ENCODE measurements at regions not wholly inside any gene's neighbourhood (a gene's known extent, or its start where the extent isn't known, plus 50 kb on each side); places are given as distances from the start of the nearest gene placed in this dataset.
"Not testable (repeated sequence)": the region's sequence is repeated elsewhere in the genome, so short reads cannot be mapped to it uniquely, and the experiment has no call there.

GRCh38 chr11:91560434-91560833 is 664.2 kb upstream of the FAT3 start:
- Mint-ChIP-seq H3K4me3 (no peak overlapping the region), H3K27ac (no peak overlapping the region), H3K9me3 (peaks cover 23% of the 10 kb centered on the region), H3K27me3 (ENCODE audit: low read depth) (no peaks in the 10 kb centered on the region), H3K36me3 (ENCODE audit: low read depth) (no peaks in the 10 kb centered on the region), H3K4me1 (ENCODE audit: low read depth) (no peaks in the 10 kb centered on the region)
- no peak for DNase-seq (ENCODE audit: low spot score)

DNA sequence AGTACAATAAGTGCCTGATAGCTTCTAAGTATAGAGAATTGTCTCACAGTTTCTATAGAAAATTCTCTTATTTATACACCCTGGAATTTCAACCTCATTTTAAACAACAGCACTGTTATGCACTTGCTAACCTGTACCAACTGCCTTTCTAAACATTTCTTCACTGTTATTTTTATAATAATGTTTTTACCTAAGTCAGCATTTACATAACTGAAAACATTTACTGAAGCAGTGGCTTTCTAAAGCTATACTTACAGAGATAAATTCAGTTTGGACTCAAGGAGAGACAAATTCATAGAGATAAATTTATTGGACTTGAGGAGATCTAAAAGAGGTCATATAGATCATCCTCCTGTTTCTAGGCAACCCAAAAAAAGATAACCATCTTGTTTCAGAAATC is 686.6 kb upstream of the FAT3 start:
- no peak for DNase-seq (ENCODE audit: low spot score)
- Mint-ChIP-seq H3K36me3 (ENCODE audit: low read depth) (no peaks in the 10 kb centered on the region), H3K4me3 (no peak overlapping the region), H3K27ac (no peak overlapping the region), H3K4me1 (ENCODE audit: low read depth) (no peaks in the 10 kb centered on the region), H3K27me3 (ENCODE audit: low read depth) (no peaks in the 10 kb centered on the region), H3K9me3 (peaks cover 35% of the 10 kb centered on the region)

- Mint-ChIP-seq H3K4me3 (no peak overlapping the region), H3K27ac (no peak overlapping the region), H3K27me3 (ENCODE audit: low read depth) (no peaks in the 10 kb centered on the region), H3K4me1 (ENCODE audit: low read depth) (no peaks in the 10 kb centered on the region), H3K36me3 (ENCODE audit: low read depth) (no peaks in the 10 kb centered on the region), H3K9me3 (peaks cover 30% of the 10 kb centered on the region)
- DNase-seq (ENCODE audit: low spot score), result no peak
These were observed 688.3 kb upstream of the FAT3 start for GRCh38 chr11:91536366-91536765.

GRCh38 chr11:91528965-91529364 is 695.7 kb upstream of the FAT3 start:
- DNase-seq (ENCODE audit: low spot score), result no peak
- H3K9me3 Mint-ChIP-seq, result peaks cover 43% of the 10 kb centered on the region
- no peak overlapping the region for H3K4me3 Mint-ChIP-seq
- H3K36me3 Mint-ChIP-seq (ENCODE audit: low read depth), result no peaks in the 10 kb centered on the region
- H3K27ac Mint-ChIP-seq, result no peak overlapping the region
- H3K4me1 Mint-ChIP-seq (ENCODE audit: low read depth), result no peaks in the 10 kb centered on the region
- no peaks in the 10 kb centered on the region for H3K27me3 Mint-ChIP-seq (ENCODE audit: low read depth)

DNA sequence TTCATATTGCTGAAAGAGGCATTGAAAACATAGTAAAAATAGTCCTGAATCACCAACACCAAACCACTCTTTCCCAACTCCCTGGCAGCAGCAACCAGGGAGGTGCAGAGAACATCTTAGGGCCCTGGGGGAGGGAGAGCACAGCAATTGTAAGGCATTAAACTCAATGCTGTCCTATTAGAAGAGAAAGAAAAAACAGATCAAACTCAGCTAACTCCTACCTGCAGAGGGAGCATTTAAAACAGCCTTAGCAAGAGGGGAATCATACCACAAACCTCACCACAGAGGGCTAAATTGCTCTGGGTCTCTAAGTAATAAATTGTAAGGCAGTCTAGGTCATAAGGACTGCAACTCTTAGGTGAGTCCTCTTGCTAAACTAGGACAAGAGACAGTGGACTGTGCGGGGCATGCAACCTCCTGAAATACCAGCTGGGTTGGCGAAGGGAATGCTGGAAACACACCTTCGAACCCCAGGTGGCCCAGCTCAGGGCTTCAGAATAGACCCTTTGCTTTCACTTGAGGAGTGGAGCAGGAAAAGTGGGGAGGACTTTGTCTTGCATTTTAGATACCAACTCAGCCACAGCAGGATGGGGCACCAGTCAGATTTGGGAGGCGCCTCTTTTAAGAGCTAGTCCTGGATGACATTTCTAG is 697.1 kb upstream of the FAT3 start:
- H3K9me3 Mint-ChIP-seq, result peaks cover 50% of the 10 kb centered on the region
- H3K4me1 Mint-ChIP-seq (ENCODE audit: low read depth), result no peaks in the 10 kb centered on the region
- no peak overlapping the region for H3K27ac Mint-ChIP-seq
- H3K27me3 Mint-ChIP-seq (ENCODE audit: low read depth), result no peaks in the 10 kb centered on the region
- DNase-seq (ENCODE audit: low spot score), result no peak
- H3K4me3 Mint-ChIP-seq, result no peak overlapping the region
- no peaks in the 10 kb centered on the region for H3K36me3 Mint-ChIP-seq (ENCODE audit: low read depth)

GRCh38 chr11:91513734-91514133 is 710.9 kb upstream of the FAT3 start:
- Mint-ChIP-seq H3K4me3 (no peak overlapping the region), H3K36me3 (ENCODE audit: low read depth) (no peaks in the 10 kb centered on the region), H3K27me3 (ENCODE audit: low read depth) (no peaks in the 10 kb centered on the region), H3K27ac (no peak overlapping the region), H3K9me3 (peaks cover 22% of the 10 kb centered on the region), H3K4me1 (ENCODE audit: low read depth) (no peaks in the 10 kb centered on the region)
- DNase-seq (ENCODE audit: low spot score), result no peak

- Mint-ChIP-seq H3K27me3 (ENCODE audit: low read depth) (no peaks in the 10 kb centered on the region), H3K36me3 (ENCODE audit: low read depth) (no peaks in the 10 kb centered on the region), H3K27ac (no peak overlapping the region)
These were observed 726.8 kb upstream of the FAT3 start for GRCh38 chr11:91497847-91498246.

DNA sequence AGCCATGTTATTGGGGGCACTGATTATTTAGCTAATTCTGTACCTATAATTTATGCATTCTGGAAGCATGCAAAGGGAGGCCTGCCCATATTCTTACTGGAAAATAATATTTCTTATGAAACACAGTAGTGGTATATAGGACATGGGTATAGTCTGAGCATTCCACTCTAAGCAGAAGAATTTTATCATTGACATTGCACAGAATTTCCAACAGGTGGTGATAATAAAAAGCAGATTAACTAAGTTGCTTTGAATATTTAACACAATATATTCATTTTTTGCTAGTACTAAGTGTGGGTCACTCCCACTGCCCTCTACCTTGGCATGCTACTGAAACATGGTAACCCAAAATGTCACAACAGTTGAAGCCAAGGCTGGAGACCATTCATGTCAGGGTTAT is 728.8 kb upstream of the FAT3 start:
- peaks cover 11% of the 10 kb centered on the region for H3K9me3 Mint-ChIP-seq
- H3K27me3 Mint-ChIP-seq (ENCODE audit: low read depth), result no peaks in the 10 kb centered on the region
- no peaks in the 10 kb centered on the region for H3K36me3 Mint-ChIP-seq (ENCODE audit: low read depth)
- no peak for DNase-seq (ENCODE audit: low spot score)
- H3K27ac Mint-ChIP-seq, result no peak overlapping the region
- H3K4me3 Mint-ChIP-seq, result no peak overlapping the region
- H3K4me1 Mint-ChIP-seq (ENCODE audit: low read depth), result no peaks in the 10 kb centered on the region

More at GRCh38 chr11:91497847-91498246, 726.8 kb upstream of the FAT3 start:
- Mint-ChIP-seq H3K4me1 (ENCODE audit: low read depth) (no peaks in the 10 kb centered on the region), H3K9me3 (peaks cover 7% of the 10 kb centered on the region), H3K4me3 (no peak overlapping the region)
- DNase-seq (ENCODE audit: low spot score), result no peak

GRCh38 chr11:91489989-91490388 is 734.6 kb upstream of the FAT3 start:
- Mint-ChIP-seq H3K4me3 (no peak overlapping the region), H3K27ac (no peak overlapping the region), H3K27me3 (ENCODE audit: low read depth) (no peaks in the 10 kb centered on the region)

GRCh38 chr11:91483956-91484355 is 740.7 kb upstream of the FAT3 start:
- not testable (repeated sequence) for H3K27me3 Mint-ChIP-seq (ENCODE audit: low read depth); H3K36me3 Mint-ChIP-seq (ENCODE audit: low read depth); H3K4me3 Mint-ChIP-seq; H3K27ac Mint-ChIP-seq; H3K4me1 Mint-ChIP-seq (ENCODE audit: low read depth); DNase-seq (ENCODE audit: low spot score)
- H3K9me3 Mint-ChIP-seq, result peaks cover 40% of the 10 kb centered on the region

More at GRCh38 chr11:91489989-91490388, 734.6 kb upstream of the FAT3 start:
- Mint-ChIP-seq H3K4me1 (ENCODE audit: low read depth) (no peaks in the 10 kb centered on the region), H3K9me3 (peaks cover 44% of the 10 kb centered on the region), H3K36me3 (ENCODE audit: low read depth) (no peaks in the 10 kb centered on the region)
- no peak for DNase-seq (ENCODE audit: low spot score)

- H3K36me3 Mint-ChIP-seq (ENCODE audit: low read depth); H3K4me3 Mint-ChIP-seq; H3K27ac Mint-ChIP-seq; H3K4me1 Mint-ChIP-seq (ENCODE audit: low read depth); H3K27me3 Mint-ChIP-seq (ENCODE audit: low read depth); DNase-seq (ENCODE audit: low spot score): not testable (repeated sequence)
- peaks cover 38% of the 10 kb centered on the region for H3K9me3 Mint-ChIP-seq
These were observed 742.7 kb upstream of the FAT3 start for GRCh38 chr11:91481875-91482274.

DNA sequence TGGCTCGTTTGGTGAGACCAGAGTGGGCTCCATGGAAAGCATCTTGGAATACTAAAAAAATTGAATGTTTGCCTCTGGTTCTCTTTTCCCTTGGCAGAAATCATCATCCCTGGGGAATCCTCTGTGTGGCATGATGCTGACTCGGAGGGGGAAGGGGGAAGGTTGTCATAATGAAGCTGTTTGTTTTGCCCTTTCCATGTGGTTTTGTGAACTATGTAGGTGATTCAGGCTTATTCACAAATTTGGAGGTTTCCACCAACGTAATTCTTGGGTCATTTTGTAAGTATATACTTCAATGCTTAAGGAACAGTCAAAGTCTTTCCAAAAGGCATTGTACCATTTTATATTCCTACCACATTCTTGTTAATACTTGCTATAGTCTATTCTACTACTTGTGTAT is 754.0 kb upstream of the FAT3 start:
- no peaks in the 10 kb centered on the region for H3K27me3 Mint-ChIP-seq (ENCODE audit: low read depth)
- no peaks in the 10 kb centered on the region for H3K36me3 Mint-ChIP-seq (ENCODE audit: low read depth)
- H3K4me3 Mint-ChIP-seq, result no peak overlapping the region
- H3K4me1 Mint-ChIP-seq (ENCODE audit: low read depth), result no peaks in the 10 kb centered on the region
- DNase-seq (ENCODE audit: low spot score), result no peak
- peaks cover 30% of the 10 kb centered on the region for H3K9me3 Mint-ChIP-seq
- no peak overlapping the region for H3K27ac Mint-ChIP-seq

DNA sequence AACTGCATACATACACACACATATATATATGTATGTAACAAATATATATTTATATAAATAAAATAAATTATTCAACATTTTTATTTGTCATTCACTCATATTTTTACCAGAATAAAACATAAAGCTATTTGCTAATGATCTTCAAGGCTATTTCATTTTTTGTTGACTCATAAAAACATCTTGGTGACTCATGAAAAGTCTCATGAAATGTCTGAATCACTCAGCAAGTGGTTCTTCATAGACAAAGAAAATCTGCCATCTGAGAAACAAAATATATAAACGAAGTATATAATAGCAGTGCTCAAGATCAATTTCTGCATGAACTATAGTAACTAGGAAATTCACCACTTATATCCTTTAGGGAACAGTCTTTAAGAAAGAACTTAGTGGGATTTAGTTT is 764.8 kb upstream of the FAT3 start:
- Mint-ChIP-seq H3K36me3 (ENCODE audit: low read depth) (no peaks in the 10 kb centered on the region), H3K4me3 (no peak overlapping the region)
- no peak for DNase-seq (ENCODE audit: low spot score)

GRCh38 chr11:91446267-91446666 is 778.4 kb upstream of the FAT3 start:
- H3K4me1 Mint-ChIP-seq (ENCODE audit: low read depth), result no peaks in the 10 kb centered on the region
- no peak for DNase-seq (ENCODE audit: low spot score)
- H3K9me3 Mint-ChIP-seq, result peaks cover 35% of the 10 kb centered on the region
- no peak overlapping the region for H3K27ac Mint-ChIP-seq
- H3K36me3 Mint-ChIP-seq (ENCODE audit: low read depth), result no peaks in the 10 kb centered on the region
- no peak overlapping the region for H3K4me3 Mint-ChIP-seq
- H3K27me3 Mint-ChIP-seq (ENCODE audit: low read depth), result no peaks in the 10 kb centered on the region

More for the DNA sequence above, 764.8 kb upstream of the FAT3 start:
- peaks cover 11% of the 10 kb centered on the region for H3K9me3 Mint-ChIP-seq
- H3K27ac Mint-ChIP-seq, result no peak overlapping the region
- no peaks in the 10 kb centered on the region for H3K27me3 Mint-ChIP-seq (ENCODE audit: low read depth)
- H3K4me1 Mint-ChIP-seq (ENCODE audit: low read depth), result no peaks in the 10 kb centered on the region

DNA sequence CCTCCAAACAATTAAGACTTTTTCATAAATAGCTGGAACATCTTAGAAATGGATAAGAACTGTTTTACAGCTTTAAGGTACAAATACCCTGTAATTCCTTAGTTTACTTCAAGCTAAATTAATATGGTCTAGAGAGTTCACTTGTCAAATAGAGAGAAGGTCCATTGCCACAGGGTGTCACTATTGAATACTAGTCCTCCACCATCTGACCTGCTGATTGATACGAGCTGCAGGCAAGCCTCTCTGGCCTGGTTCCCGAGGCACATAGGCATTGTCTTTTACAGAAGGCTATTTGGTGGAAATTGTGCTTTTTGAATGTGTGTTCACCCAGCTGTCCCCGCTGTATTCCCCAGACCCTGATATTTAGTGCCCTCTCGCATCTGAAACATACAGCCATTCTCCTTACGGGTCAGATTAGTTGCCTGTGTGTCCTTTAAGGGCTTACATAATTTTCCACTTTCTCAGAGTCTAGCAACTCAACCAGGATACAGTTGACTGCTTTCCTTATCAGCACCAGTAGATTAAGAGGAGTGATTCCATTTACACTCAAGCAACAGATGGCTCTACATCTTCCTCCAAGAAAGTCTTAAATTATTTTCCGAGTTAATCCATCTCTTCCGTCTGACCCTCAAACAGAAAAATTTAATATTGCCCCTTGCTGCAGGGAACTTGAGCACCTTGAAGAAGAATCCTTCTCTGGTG is 788.8 kb upstream of the FAT3 start:
- peaks cover 32% of the 10 kb centered on the region for H3K9me3 Mint-ChIP-seq
- H3K27me3 Mint-ChIP-seq (ENCODE audit: low read depth), result no peaks in the 10 kb centered on the region
- no peaks in the 10 kb centered on the region for H3K4me1 Mint-ChIP-seq (ENCODE audit: low read depth)
- H3K27ac Mint-ChIP-seq, result no peak overlapping the region
- no peak for DNase-seq (ENCODE audit: low spot score)
- no peaks in the 10 kb centered on the region for H3K36me3 Mint-ChIP-seq (ENCODE audit: low read depth)
- H3K4me3 Mint-ChIP-seq, result no peak overlapping the region
